ENCODE measurements at regions not wholly inside any gene's neighbourhood (a gene's known extent, or its start where the extent isn't known, plus 50 kb on each side); places are given as distances from the start of the nearest gene placed in this dataset.

DNA sequence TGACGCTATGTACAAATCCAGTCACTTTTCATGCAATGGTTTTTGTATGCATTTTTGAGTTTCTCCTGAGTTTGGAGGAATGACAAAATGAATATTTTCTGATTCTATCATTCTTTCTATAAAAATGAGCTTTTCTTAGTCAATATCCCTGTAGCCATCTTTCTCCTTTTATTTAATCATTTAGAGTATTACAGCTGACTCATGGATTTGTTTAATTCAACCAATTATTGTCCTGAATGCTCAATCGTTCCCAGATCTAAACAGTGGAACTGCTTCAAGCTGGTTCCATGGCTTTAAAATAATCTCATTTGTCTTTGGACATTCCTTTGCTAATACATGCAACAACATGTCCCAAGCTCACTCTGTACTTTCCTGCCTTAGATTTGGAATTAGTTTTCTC lies 368.8 kb downstream of the ADCYAP1 start:
- Mint-ChIP-seq H3K27ac (no peak overlapping the region), H3K9me3 (peaks cover 38% of the 10 kb centered on the region), H3K4me1 (no peaks in the 10 kb centered on the region), H3K27me3 (ENCODE audit: low read depth) (no peaks in the 10 kb centered on the region; the same call in 1 of the 2 replicates), H3K4me3 (no peak overlapping the region), H3K36me3 (no peaks in the 10 kb centered on the region)
- DNase-seq (ENCODE audit: low spot score), result no peak
- no peak for ATAC-seq
- ChIA-PET CTCF (no interaction called here), POLR2A (no interaction called here)
- TF ChIP-seq ERG (CRISPR knock-in tag; IDR thresholded peaks at IDR 0.05), result no peak
- no peak for TF ChIP-seq ZNF416 (CRISPR knock-in tag; IDR thresholded peaks at IDR 0.05)
- no peak for TF ChIP-seq SMAD4 (CRISPR knock-in tag; IDR thresholded peaks at IDR 0.05)
- no peak for TF ChIP-seq ZNF532 (CRISPR knock-in tag; IDR thresholded peaks at IDR 0.05; ENCODE audit: borderline replicate concordance)
- TF ChIP-seq CTCF (IDR thresholded peaks at IDR 0.05), result no peak
- TF ChIP-seq NFYB (CRISPR knock-in tag; conservative IDR thresholded peaks at IDR 0.05; ENCODE audit: low read depth), result no peak
- no peak for TF ChIP-seq TEAD1 (CRISPR knock-in tag; IDR thresholded peaks at IDR 0.05)
- no peak for TF ChIP-seq JAZF1 (CRISPR knock-in tag; IDR thresholded peaks at IDR 0.05)
- no peak for TF ChIP-seq CDX4 (CRISPR knock-in tag; IDR thresholded peaks at IDR 0.05; ENCODE audit: borderline replicate concordance)
- TF ChIP-seq, protein P1, sequence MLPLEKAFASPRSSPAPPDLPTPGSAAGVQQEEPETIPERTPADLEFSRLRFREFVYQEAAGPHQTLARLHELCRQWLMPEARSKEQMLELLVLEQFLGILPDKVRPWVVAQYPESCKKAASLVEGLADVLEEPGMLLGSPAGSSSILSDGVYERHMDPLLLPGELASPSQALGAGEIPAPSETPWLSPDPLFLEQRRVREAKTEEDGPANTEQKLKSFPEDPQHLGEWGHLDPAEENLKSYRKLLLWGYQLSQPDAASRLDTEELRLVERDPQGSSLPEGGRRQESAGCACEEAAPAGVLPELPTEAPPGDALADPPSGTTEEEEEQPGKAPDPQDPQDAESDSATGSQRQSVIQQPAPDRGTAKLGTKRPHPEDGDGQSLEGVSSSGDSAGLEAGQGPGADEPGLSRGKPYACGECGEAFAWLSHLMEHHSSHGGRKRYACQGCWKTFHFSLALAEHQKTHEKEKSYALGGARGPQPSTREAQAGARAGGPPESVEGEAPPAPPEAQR (CRISPR knock-in tag; IDR thresholded peaks at IDR 0.05), result no peak
- TF ChIP-seq, protein P2, sequence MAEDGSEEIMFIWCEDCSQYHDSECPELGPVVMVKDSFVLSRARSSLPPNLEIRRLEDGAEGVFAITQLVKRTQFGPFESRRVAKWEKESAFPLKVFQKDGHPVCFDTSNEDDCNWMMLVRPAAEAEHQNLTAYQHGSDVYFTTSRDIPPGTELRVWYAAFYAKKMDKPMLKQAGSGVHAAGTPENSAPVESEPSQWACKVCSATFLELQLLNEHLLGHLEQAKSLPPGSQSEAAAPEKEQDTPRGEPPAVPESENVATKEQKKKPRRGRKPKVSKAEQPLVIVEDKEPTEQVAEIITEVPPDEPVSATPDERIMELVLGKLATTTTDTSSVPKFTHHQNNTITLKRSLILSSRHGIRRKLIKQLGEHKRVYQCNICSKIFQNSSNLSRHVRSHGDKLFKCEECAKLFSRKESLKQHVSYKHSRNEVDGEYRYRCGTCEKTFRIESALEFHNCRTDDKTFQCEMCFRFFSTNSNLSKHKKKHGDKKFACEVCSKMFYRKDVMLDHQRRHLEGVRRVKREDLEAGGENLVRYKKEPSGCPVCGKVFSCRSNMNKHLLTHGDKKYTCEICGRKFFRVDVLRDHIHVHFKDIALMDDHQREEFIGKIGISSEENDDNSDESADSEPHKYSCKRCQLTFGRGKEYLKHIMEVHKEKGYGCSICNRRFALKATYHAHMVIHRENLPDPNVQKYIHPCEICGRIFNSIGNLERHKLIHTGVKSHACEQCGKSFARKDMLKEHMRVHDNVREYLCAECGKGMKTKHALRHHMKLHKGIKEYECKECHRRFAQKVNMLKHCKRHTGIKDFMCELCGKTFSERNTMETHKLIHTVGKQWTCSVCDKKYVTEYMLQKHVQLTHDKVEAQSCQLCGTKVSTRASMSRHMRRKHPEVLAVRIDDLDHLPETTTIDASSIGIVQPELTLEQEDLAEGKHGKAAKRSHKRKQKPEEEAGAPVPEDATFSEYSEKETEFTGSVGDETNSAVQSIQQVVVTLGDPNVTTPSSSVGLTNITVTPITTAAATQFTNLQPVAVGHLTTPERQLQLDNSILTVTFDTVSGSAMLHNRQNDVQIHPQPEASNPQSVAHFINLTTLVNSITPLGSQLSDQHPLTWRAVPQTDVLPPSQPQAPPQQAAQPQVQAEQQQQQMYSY (CRISPR knock-in tag; IDR thresholded peaks at IDR 0.05), result no peak

DNA sequence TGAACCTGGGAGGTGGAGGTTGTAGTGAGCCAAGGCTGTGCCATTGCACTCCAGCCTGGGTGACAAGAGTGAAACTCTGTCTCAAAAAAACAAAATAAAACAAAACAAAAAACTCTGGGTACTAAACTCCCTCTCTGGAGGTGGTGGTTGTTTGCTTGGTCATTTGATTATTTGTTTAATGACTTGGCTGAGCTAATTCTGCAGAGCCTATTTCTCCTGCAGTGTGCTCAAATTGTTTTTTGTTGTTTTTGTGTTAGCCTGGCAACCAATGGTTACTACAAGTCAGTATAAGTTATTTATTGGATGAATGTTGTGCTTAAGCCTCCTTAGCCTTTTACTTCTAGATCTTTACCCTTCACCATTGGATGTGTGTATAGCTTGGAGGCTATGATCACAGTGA lies 387.5 kb downstream of the ADCYAP1 start:
- ATAC-seq, result no peak
- H3K36me3 Mint-ChIP-seq, result no peaks in the 10 kb centered on the region
- no peak overlapping the region for H3K27ac Mint-ChIP-seq
- no peak overlapping the region for H3K4me3 Mint-ChIP-seq
- H3K9me3 Mint-ChIP-seq, result peaks cover 9% of the 10 kb centered on the region
- peaks cover 3% of the 10 kb centered on the region for H3K27me3 Mint-ChIP-seq (ENCODE audit: low read depth)
- DNase-seq (ENCODE audit: low spot score), result no peak
- POLR2A ChIA-PET, result no interaction called here
- TF ChIP-seq MYBL2 (CRISPR knock-in tag; IDR thresholded peaks at IDR 0.05), result no peak
- TF ChIP-seq SP1 (CRISPR knock-in tag; conservative IDR thresholded peaks at IDR 0.05), result no peak
- no peak for TF ChIP-seq ZNF281 (CRISPR knock-in tag; IDR thresholded peaks at IDR 0.05)
- TF ChIP-seq, protein P3, sequence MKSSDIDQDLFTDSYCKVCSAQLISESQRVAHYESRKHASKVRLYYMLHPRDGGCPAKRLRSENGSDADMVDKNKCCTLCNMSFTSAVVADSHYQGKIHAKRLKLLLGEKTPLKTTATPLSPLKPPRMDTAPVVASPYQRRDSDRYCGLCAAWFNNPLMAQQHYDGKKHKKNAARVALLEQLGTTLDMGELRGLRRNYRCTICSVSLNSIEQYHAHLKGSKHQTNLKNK (CRISPR knock-in tag; IDR thresholded peaks at IDR 0.05), result no peak
- no peak for TF ChIP-seq SMAD3 (CRISPR knock-in tag; IDR thresholded peaks at IDR 0.05; ENCODE audit: borderline replicate concordance)
- no peak for TF ChIP-seq ESRRA (CRISPR knock-in tag; IDR thresholded peaks at IDR 0.05; ENCODE audit: borderline replicate concordance)
- TF ChIP-seq NR1H2 (CRISPR knock-in tag; IDR thresholded peaks at IDR 0.05), result no peak
- CTCF ChIA-PET, result no interaction called here
- peaks cover 2% of the 10 kb centered on the region; the same call in 1 of the 2 replicates for H3K4me1 Mint-ChIP-seq

All from WTC11 (cell line).